NCI-H2227 (cell line): ENCODE measurements at regions not wholly inside any gene's neighbourhood (a gene's known extent, or its start where the extent isn't known, plus 50 kb on each side); places are given as distances from the start of the nearest gene placed in this dataset.
"Not testable (repeated sequence)": the region's sequence is repeated elsewhere in the genome, so short reads cannot be mapped to it uniquely, and the experiment has no call there.

Experiments used
- DNase-seq: peaks from one replicate; lab custom pipeline; 2025; ENCODE audit not compliant: unreplicated experiment; lab: John Stamatoyannopoulos, UW

DNA sequence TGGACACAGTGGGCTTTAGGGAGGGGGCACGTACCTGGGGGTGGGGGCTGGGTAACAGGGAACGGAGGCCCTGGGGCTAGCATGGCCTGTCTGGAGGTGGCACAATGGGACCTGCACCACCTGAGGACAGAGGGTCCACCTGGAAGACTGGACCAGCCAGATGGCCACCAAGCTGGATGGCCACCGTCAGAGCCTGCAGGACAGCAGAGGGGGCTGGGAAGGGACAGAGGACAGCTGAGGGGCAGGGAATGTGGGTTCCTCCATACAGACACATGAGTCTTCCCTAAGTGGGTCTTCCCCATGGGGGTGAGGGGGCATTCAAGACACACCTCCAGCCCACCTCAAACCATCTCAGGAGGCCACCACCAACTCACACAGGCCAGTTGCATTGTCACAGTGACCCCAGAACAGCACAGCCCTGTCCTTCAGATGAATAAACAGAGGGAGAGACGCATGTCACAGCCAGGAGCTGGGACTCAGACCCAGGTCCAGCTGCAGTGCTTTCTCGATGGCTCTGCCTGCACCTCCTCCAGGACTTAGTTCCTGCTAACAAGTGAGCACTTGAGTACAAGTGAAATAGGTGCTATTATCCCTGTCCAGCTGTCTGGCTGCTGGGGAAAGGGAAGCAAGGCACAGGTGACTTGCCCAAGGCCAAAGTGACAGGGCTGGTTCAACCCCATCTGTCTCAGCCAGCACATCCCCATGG, 52.4 kb upstream of the CSPG4 start:
- DNase-seq = not testable (repeated sequence)

DNA sequence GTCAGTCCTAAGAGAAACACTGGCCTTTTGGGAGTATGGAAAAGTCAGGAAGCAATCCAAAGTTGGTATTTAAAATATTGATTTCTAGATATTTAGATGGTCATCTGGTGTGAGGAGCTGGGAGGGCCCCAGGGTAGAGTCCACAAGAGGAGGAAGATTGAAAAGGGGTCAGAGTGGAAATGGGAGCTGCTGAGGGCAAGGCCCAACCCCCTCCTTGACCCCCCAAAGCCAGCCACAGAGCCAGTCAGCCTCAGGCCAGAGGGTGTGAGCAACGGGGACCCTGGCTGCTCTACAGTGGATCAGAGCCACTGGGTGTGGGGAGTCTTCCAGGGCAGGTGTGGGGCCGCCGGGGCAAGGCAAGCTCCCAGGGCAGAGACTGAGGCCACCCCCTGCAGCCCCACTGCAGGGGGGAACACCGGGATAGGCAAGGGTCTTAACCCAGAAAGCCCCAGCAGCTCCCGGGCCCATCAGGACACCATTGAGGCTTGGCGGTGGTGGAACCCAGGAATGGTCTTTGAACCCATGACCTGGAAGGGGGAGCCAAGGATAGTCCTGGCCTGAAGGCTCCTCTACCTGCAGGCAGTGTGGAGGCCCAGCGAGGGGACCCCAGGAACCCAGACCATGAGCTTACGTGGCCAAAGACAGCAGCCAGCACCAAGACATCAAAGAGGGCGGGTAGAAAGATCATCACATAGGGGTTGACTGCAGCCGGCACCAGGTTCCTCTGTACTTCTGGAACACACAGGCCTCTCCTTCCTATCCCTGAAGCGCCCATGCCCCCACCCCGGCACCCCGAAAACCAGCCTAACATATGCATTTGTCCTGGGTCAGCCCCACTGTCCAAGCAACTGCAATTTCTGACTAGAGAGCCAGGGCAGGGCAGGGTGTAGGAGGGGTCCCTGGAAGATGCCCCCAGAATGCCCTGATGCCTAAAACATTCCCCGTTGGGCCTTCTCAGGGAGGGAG, 51.3 kb upstream of the CSPG4 start:
- not testable (repeated sequence) for DNase-seq

DNA sequence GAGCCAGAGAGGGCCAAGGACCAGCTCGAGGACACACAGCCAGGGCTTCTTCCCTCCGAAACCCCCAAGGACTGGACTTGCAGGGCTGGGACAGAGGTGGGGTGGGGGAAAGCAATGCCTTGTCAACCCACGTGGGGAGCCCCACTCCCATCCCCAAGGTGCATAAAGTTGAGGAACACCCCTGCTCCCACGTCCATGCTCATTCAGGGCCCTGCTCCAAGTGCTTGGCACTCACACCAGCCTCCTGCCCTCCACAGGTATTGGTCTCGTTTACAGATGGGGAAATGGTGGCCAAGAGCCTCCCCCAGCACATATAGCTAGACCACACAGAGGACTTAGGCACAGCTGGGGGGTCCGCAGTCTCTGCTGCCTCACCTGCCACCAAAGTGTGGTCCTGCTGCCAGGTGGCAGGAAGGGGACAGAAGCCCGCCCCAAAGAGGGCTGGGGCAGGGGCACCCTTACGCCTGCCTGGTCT, 50.5 kb upstream of the CSPG4 start:
- no peak for DNase-seq
